Natural killer cell (primary cell): ENCODE measurements at regions not wholly inside any gene's neighbourhood (a gene's known extent, or its start where the extent isn't known, plus 50 kb on each side); places are given as distances from the start of the nearest gene placed in this dataset.

Source experiments
- ATAC-seq, 3 donors: fragments of 150-1000 bp in 2 of 3; fragments of 200-7000 bp in 1 of 3; cut with Tn5 transposase; 1 replicate in 1 of 3; 2 replicates in 2 of 3; pipeline ENCODE4 v1.10.0; 2021; ENCODE audit warnings: mild to moderate bottlenecking in 2 of 3, moderate library complexity in 2 of 3
- DNase-seq, 2 donors: peaks; one replicate each; pipeline versions ENCODE4 v3.0.0 to v3.0.0-alpha.2; 2013 to 2021; ENCODE audit warnings: mixed read lengths in 1 of 2
- H3K27ac ChIP-seq: one replicate; pipeline ENCODE4 v1.5.1; 2013; ENCODE audit warnings: mild to moderate bottlenecking, low read length
- H3K27me3 ChIP-seq: one replicate; pipeline ENCODE4 v1.6.1; 2013; ENCODE audit warnings: low read length; ENCODE audit not compliant: control insufficient read depth, insufficient read depth
- H3K36me3 ChIP-seq: one replicate; pipeline ENCODE4 v1.6.1; 2013; ENCODE audit warnings: low read length; ENCODE audit not compliant: control insufficient read depth, insufficient read depth
- H3K4me1 ChIP-seq: one replicate; pipeline ENCODE4 v1.6.1; 2013; ENCODE audit warnings: low read length; ENCODE audit not compliant: control insufficient read depth, insufficient read depth
- H3K4me3 ChIP-seq: one replicate; pipeline ENCODE4 v1.5.1; 2013; ENCODE audit warnings: low read length
- H3K9me3 ChIP-seq: one replicate; pipeline ENCODE4 v1.6.1; 2013; ENCODE audit warnings: low read length; ENCODE audit not compliant: control insufficient read depth, insufficient read depth
- H3K27ac Mint-ChIP-seq, 2 donors: one replicate each; pipeline ENCODE4 v1.8.0; 2022; ENCODE audit warnings: mild to moderate bottlenecking in 2 of 2, mixed read lengths in 2 of 2, moderate library complexity in 1 of 2
- H3K27me3 Mint-ChIP-seq, 2 donors: one replicate each; pipeline ENCODE4 v1.8.0; 2022; ENCODE audit warnings: low read depth in 2 of 2, mixed read lengths in 2 of 2
- H3K36me3 Mint-ChIP-seq: one replicate; pipeline ENCODE4 v1.8.0; 2022; ENCODE audit warnings: mixed read lengths
- H3K4me1 Mint-ChIP-seq, 2 donors: one replicate each; pipeline ENCODE4 v1.8.0; 2022; ENCODE audit warnings: mixed read lengths in 2 of 2
- H3K4me3 Mint-ChIP-seq: one replicate; pipeline ENCODE4 v1.8.0; 2022; ENCODE audit warnings: mild to moderate bottlenecking, moderate library complexity, mixed read lengths
- H3K9me3 Mint-ChIP-seq, 2 donors: one replicate each; pipeline ENCODE4 v1.8.0; 2022; ENCODE audit warnings: mixed read lengths in 2 of 2
- CTCF ChIP-seq: fragments of 200-600 bp; IDR thresholded peaks from one replicate; pipeline ENCODE4 v1.8.0; 2022; ENCODE audit warnings: antibody characterized with exemption
- WGBS: methylation state at CpG from one replicate; pipeline ENCODE4 v1.1.7; 2013; ENCODE audit warnings: missing lambda C conversion rate; ENCODE audit not compliant: insufficient coverage; 5-methylcytosine and 5-hydroxymethylcytosine counted together
- intact Hi-C: fragments of 100-400 bp; cut with micrococcal nuclease; formaldehyde crosslinking; loops from one replicate; pipeline ENCODE4 v1.14.2; 2022

- no peak for DNase-seq
- Mint-ChIP-seq H3K9me3 (no peaks in the 10 kb centered on the region), H3K4me3 (no peak overlapping the region), H3K27ac (no peak overlapping the region), H3K36me3 (no peaks in the 10 kb centered on the region), H3K4me1 (no peaks in the 10 kb centered on the region), H3K27me3 (no peaks in the 10 kb centered on the region)
- Histone ChIP-seq H3K36me3 (no peaks in the 10 kb centered on the region), H3K27ac (no peak overlapping the region), H3K9me3 (no peaks in the 10 kb centered on the region), H3K4me1 (no peaks in the 10 kb centered on the region), H3K4me3 (no peak overlapping the region), H3K27me3 (no peaks in the 10 kb centered on the region)
- ATAC-seq, result no peak
- intact Hi-C loops, result no loop called here
- WGBS, result 67% methylated on average over 9 of the region's 9 CpGs
- no peak for TF ChIP-seq CTCF
These were observed 153.2 kb upstream of the SOX1 start for GRCh38 chr13:111913761-111914140.

- TF ChIP-seq CTCF, result no peak
- Histone ChIP-seq H3K27me3 (no peaks in the 10 kb centered on the region), H3K36me3 (no peaks in the 10 kb centered on the region), H3K9me3 (no peaks in the 10 kb centered on the region), H3K27ac (no peak overlapping the region), H3K4me3 (no peak overlapping the region), H3K4me1 (no peaks in the 10 kb centered on the region)
- Mint-ChIP-seq H3K27me3 (no peaks in the 10 kb centered on the region), H3K4me3 (no peak overlapping the region), H3K9me3 (no peaks in the 10 kb centered on the region), H3K36me3 (no peaks in the 10 kb centered on the region), H3K27ac (no peak overlapping the region), H3K4me1 (no peaks in the 10 kb centered on the region)
- 89% methylated on average over 12 of the region's 13 CpGs for WGBS
- intact Hi-C loops, result no loop called here
- DNase-seq (no peak), ATAC-seq (no peak)
These were observed 152.5 kb upstream of the SOX1 start for GRCh38 chr13:111914241-111915103.

GRCh38 chr13:111915104-111915551 is 151.8 kb upstream of the SOX1 start:
- ATAC-seq, result no peak
- 84% methylated on average over 11 of the region's 12 CpGs for WGBS
- Mint-ChIP-seq H3K9me3 (no peaks in the 10 kb centered on the region), H3K36me3 (no peaks in the 10 kb centered on the region), H3K4me1 (no peaks in the 10 kb centered on the region), H3K27me3 (no peaks in the 10 kb centered on the region), H3K4me3 (no peak overlapping the region), H3K27ac (no peak overlapping the region)
- intact Hi-C loops, result no loop called here
- H3K4me1 ChIP-seq, result no peaks in the 10 kb centered on the region
- no peaks in the 10 kb centered on the region for H3K27me3 ChIP-seq
- H3K9me3 ChIP-seq, result no peaks in the 10 kb centered on the region
- TF ChIP-seq CTCF, result no peak
- no peak overlapping the region for H3K27ac ChIP-seq
- no peak overlapping the region for H3K4me3 ChIP-seq
- H3K36me3 ChIP-seq, result no peaks in the 10 kb centered on the region
- no peak for DNase-seq

- H3K36me3 ChIP-seq, result no peaks in the 10 kb centered on the region
- Mint-ChIP-seq H3K9me3 (no peaks in the 10 kb centered on the region), H3K27ac (no peak overlapping the region), H3K4me3 (no peak overlapping the region), H3K4me1 (no peaks in the 10 kb centered on the region), H3K36me3 (no peaks in the 10 kb centered on the region), H3K27me3 (peaks cover 2 to 7% of the 10 kb centered on the region in 2 donors)
- ATAC-seq (no peak), DNase-seq (no peak)
- H3K27ac ChIP-seq, result no peak overlapping the region
- WGBS, result 57% methylated on average over 6 of the region's 6 CpGs
- no peak overlapping the region for H3K4me3 ChIP-seq
- intact Hi-C loops, result no loop called here
- H3K27me3 ChIP-seq, result no peaks in the 10 kb centered on the region
- no peak for TF ChIP-seq CTCF
- H3K9me3 ChIP-seq, result no peaks in the 10 kb centered on the region
- no peaks in the 10 kb centered on the region for H3K4me1 ChIP-seq
These were observed 150.7 kb upstream of the SOX1 start for GRCh38 chr13:111916201-111916600.
